ENCODE measurements at regions not wholly inside any gene's neighbourhood (a gene's known extent, or its start where the extent isn't known, plus 50 kb on each side); places are given as distances from the start of the nearest gene placed in this dataset.

- Mint-ChIP-seq H3K36me3 (ENCODE audit: unreplicated experiment) (no peaks in the 10 kb centered on the region), H3K9me3 (ENCODE audit: unreplicated experiment) (no peaks in the 10 kb centered on the region), H3K27me3 (ENCODE audit: unreplicated experiment) (no peaks in the 10 kb centered on the region), H3K4me1 (ENCODE audit: low read depth, unreplicated experiment) (peaks cover 23% of the 10 kb centered on the region), H3K4me3 (ENCODE audit: unreplicated experiment) (peak overlapping the region; percentile 53), H3K27ac (ENCODE audit: unreplicated experiment) (peak overlapping the region; percentile 67)
- TF ChIP-seq CTCF (IDR thresholded peaks at IDR 0.05; ENCODE audit: partially characterized antibody, unreplicated experiment) = no peak
- DNase-seq = no peak
Measured at GRCh38 chr10:10846504-10846900, 171.2 kb upstream of the CELF2 start.

- Mint-ChIP-seq H3K4me1 (ENCODE audit: low read depth, unreplicated experiment) (peaks cover 23% of the 10 kb centered on the region), H3K9me3 (ENCODE audit: unreplicated experiment) (no peaks in the 10 kb centered on the region), H3K4me3 (ENCODE audit: unreplicated experiment) (no peak overlapping the region), H3K36me3 (ENCODE audit: unreplicated experiment) (no peaks in the 10 kb centered on the region), H3K27me3 (ENCODE audit: unreplicated experiment) (no peaks in the 10 kb centered on the region), H3K27ac (ENCODE audit: unreplicated experiment) (peak overlapping the region; percentile 53)
- no peak for TF ChIP-seq CTCF (IDR thresholded peaks at IDR 0.05; ENCODE audit: partially characterized antibody, unreplicated experiment)
- no peak for DNase-seq
Measured at GRCh38 chr10:10847387-10847786, 170.3 kb upstream of the CELF2 start.

GRCh38 chr10:10848488-10849111 is 169.1 kb upstream of the CELF2 start:
- Mint-ChIP-seq H3K27me3 (ENCODE audit: unreplicated experiment) (no peaks in the 10 kb centered on the region), H3K9me3 (ENCODE audit: unreplicated experiment) (no peaks in the 10 kb centered on the region), H3K4me1 (ENCODE audit: low read depth, unreplicated experiment) (peaks cover 23% of the 10 kb centered on the region), H3K36me3 (ENCODE audit: unreplicated experiment) (no peaks in the 10 kb centered on the region), H3K4me3 (ENCODE audit: unreplicated experiment) (no peak overlapping the region), H3K27ac (ENCODE audit: unreplicated experiment) (no peak overlapping the region)
- TF ChIP-seq CTCF (IDR thresholded peaks at IDR 0.05; ENCODE audit: partially characterized antibody, unreplicated experiment) = no peak
- DNase-seq = no peak

GRCh38 chr10:10849306-10849705 is 168.4 kb upstream of the CELF2 start:
- DNase-seq = no peak
- Mint-ChIP-seq H3K27ac (ENCODE audit: unreplicated experiment) (no peak overlapping the region), H3K36me3 (ENCODE audit: unreplicated experiment) (no peaks in the 10 kb centered on the region), H3K4me3 (ENCODE audit: unreplicated experiment) (no peak overlapping the region), H3K4me1 (ENCODE audit: low read depth, unreplicated experiment) (peaks cover 23% of the 10 kb centered on the region), H3K9me3 (ENCODE audit: unreplicated experiment) (no peaks in the 10 kb centered on the region), H3K27me3 (ENCODE audit: unreplicated experiment) (no peaks in the 10 kb centered on the region)
- TF ChIP-seq CTCF (IDR thresholded peaks at IDR 0.05; ENCODE audit: partially characterized antibody, unreplicated experiment) = no peak

- Mint-ChIP-seq H3K4me1 (ENCODE audit: low read depth, unreplicated experiment) (peaks cover 21% of the 10 kb centered on the region), H3K4me3 (ENCODE audit: unreplicated experiment) (no peak overlapping the region), H3K27me3 (ENCODE audit: unreplicated experiment) (no peaks in the 10 kb centered on the region), H3K27ac (ENCODE audit: unreplicated experiment) (no peak overlapping the region), H3K36me3 (ENCODE audit: unreplicated experiment) (no peaks in the 10 kb centered on the region), H3K9me3 (ENCODE audit: unreplicated experiment) (no peaks in the 10 kb centered on the region)
- no peak for TF ChIP-seq CTCF (IDR thresholded peaks at IDR 0.05; ENCODE audit: partially characterized antibody, unreplicated experiment)
- no peak for DNase-seq
Measured at GRCh38 chr10:10850214-10850613, 167.5 kb upstream of the CELF2 start.
